Cardiac septum (tissue), 1 donor: ENCODE measurements at regions not wholly inside any gene's neighbourhood (a gene's known extent, or its start where the extent isn't known, plus 50 kb on each side); places are given as distances from the start of the nearest gene placed in this dataset.

Experiments
- DNase-seq: peaks from one replicate; pipeline ENCODE4 v3.0.0-alpha.2; 2020; ENCODE audit warnings: low spot score
- intact Hi-C: fragments of 100-400 bp; cut with DNase I; formaldehyde crosslinking; loops from one replicate; pipeline ENCODE4 v1.14.0; 2022
- donor health status: DM: no; HTN: no; CAD: no.

- intact Hi-C loops: loop anchor here (10.0 kb wide), 1 partner anchor 138 kb away; no protein-coding TSS in a partner anchor
These were observed 306.2 kb downstream of the TTLL7 start for GRCh38 chr1:83692524-83693381.

GRCh38 chr1:83691953-83692500, 306.9 kb downstream of the TTLL7 start:
- intact Hi-C loops: loop anchor here (10.0 kb wide), 1 partner anchor 137 kb away; no protein-coding TSS in a partner anchor
- no peak for DNase-seq

More at GRCh38 chr1:83692524-83693381, 306.2 kb downstream of the TTLL7 start:
- DNase-seq: no peak

- intact Hi-C loops: loop anchor here (10.0 kb wide), 1 partner anchor 135 kb away; no protein-coding TSS in a partner anchor
- DNase-seq: no peak
These were observed 308.7 kb downstream of the TTLL7 start for GRCh38 chr1:83689921-83690868.

- DNase-seq: no peak
- intact Hi-C loops: no loop called here
These were observed 316.8 kb downstream of the TTLL7 start for GRCh38 chr1:83682132-83682531.

- intact Hi-C loops: no loop called here
- DNase-seq: no peak
These were observed 322.8 kb downstream of the TTLL7 start for GRCh38 chr1:83676106-83676505.

GRCh38 chr1:83673312-83673711, 325.6 kb downstream of the TTLL7 start:
- DNase-seq: no peak
- intact Hi-C loops: no loop called here

- intact Hi-C loops: no loop called here
These were observed 327.3 kb downstream of the TTLL7 start for GRCh38 chr1:83671586-83671985.

GRCh38 chr1:83670909-83671565, 327.9 kb downstream of the TTLL7 start:
- no peak for DNase-seq
- intact Hi-C loops: no loop called here

More at GRCh38 chr1:83671586-83671985, 327.3 kb downstream of the TTLL7 start:
- DNase-seq: no peak

GRCh38 chr1:83641796-83642443, 357.0 kb downstream of the TTLL7 start:
- no peak for DNase-seq
- intact Hi-C loops: no loop called here

GRCh38 chr1:83641206-83641658, 357.7 kb downstream of the TTLL7 start:
- intact Hi-C loops: no loop called here
- DNase-seq: no peak

- intact Hi-C loops: no loop called here
These were observed 359.1 kb downstream of the TTLL7 start for GRCh38 chr1:83639785-83640184.

GRCh38 chr1:83637586-83637985, 361.3 kb downstream of the TTLL7 start:
- DNase-seq: no peak
- intact Hi-C loops: no loop called here

More at GRCh38 chr1:83639785-83640184, 359.1 kb downstream of the TTLL7 start:
- no peak for DNase-seq

- intact Hi-C loops: no loop called here
- no peak for DNase-seq
These were observed 361.9 kb downstream of the TTLL7 start for GRCh38 chr1:83637009-83637408.

GRCh38 chr1:83632906-83633305, 366.0 kb downstream of the TTLL7 start:
- intact Hi-C loops: no loop called here
- DNase-seq: no peak

- intact Hi-C loops: no loop called here
These were observed 367.1 kb downstream of the TTLL7 start for GRCh38 chr1:83631851-83632250.

GRCh38 chr1:83627045-83627444, 371.9 kb downstream of the TTLL7 start:
- no peak for DNase-seq
- intact Hi-C loops: no loop called here

More at GRCh38 chr1:83631851-83632250, 367.1 kb downstream of the TTLL7 start:
- DNase-seq: no peak

- DNase-seq: no peak
- intact Hi-C loops: no loop called here
These were observed 372.3 kb downstream of the TTLL7 start for GRCh38 chr1:83626603-83627002.

- DNase-seq: no peak
- intact Hi-C loops: no loop called here
These were observed 373.3 kb downstream of the TTLL7 start for GRCh38 chr1:83625646-83626045.

- intact Hi-C loops: no loop called here
- DNase-seq: no peak
These were observed 378.9 kb downstream of the TTLL7 start for GRCh38 chr1:83620016-83620415.
